ENCODE measurements at regions not wholly inside any gene's neighbourhood (a gene's known extent, or its start where the extent isn't known, plus 50 kb on each side); places are given as distances from the start of the nearest gene placed in this dataset.
"Not testable (repeated sequence)": the region's sequence is repeated elsewhere in the genome, so short reads cannot be mapped to it uniquely, and the experiment has no call there.

DNA sequence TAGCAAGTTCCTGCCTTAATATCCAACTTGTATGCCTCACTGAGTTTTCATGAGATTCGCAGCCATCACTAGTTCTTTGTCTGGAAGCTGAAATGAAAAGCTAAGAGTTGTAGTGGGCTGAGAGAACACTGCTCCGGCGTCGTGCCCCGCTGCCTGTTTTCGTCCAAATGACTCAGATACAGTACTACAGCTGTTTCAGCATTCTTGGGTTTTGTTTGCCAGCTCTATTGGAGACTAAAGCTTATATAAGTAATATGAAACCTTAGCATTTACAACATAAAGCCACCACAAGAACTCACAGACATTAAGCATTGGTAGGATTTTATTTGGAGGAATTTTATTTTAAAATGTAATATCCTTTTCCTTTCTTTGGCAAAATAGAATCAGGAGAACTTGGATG lies 299.7 kb downstream of the DLEU7 start:
- TF ChIP-seq, protein P1, sequence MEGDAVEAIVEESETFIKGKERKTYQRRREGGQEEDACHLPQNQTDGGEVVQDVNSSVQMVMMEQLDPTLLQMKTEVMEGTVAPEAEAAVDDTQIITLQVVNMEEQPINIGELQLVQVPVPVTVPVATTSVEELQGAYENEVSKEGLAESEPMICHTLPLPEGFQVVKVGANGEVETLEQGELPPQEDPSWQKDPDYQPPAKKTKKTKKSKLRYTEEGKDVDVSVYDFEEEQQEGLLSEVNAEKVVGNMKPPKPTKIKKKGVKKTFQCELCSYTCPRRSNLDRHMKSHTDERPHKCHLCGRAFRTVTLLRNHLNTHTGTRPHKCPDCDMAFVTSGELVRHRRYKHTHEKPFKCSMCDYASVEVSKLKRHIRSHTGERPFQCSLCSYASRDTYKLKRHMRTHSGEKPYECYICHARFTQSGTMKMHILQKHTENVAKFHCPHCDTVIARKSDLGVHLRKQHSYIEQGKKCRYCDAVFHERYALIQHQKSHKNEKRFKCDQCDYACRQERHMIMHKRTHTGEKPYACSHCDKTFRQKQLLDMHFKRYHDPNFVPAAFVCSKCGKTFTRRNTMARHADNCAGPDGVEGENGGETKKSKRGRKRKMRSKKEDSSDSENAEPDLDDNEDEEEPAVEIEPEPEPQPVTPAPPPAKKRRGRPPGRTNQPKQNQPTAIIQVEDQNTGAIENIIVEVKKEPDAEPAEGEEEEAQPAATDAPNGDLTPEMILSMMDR (IDR thresholded peaks at IDR 0.05), result no peak
- no peak for DNase-seq
- Mint-ChIP-seq H3K4me1 (no peaks in the 10 kb centered on the region), H3K27ac (no peak overlapping the region), H3K4me3 (no peak overlapping the region), H3K9me3 (peaks cover 0 to 2% of the 10 kb centered on the region in 2 donors), H3K27me3 (ENCODE audit: low read depth in 2 of 2) (peaks cover 0 to 2% of the 10 kb centered on the region in 2 donors), H3K36me3 (peaks cover 5% of the 10 kb centered on the region)
- no peak for ATAC-seq
- Histone ChIP-seq H3K27me3 (ENCODE audit: control insufficient read depth, insufficient read depth, low read length) (no peaks in the 10 kb centered on the region), H3K4me1 (ENCODE audit: control insufficient read depth, insufficient read depth, low read length) (no peaks in the 10 kb centered on the region), H3K4me3 (ENCODE audit: low read length) (no peak overlapping the region), H3K27ac (ENCODE audit: low read length) (no peak overlapping the region), H3K9me3 (ENCODE audit: control insufficient read depth, insufficient read depth, low read length) (no peaks in the 10 kb centered on the region), H3K36me3 (ENCODE audit: control insufficient read depth, insufficient read depth, low read length) (no peaks in the 10 kb centered on the region)
- whole genome bisulfite sequencing (ENCODE audit: insufficient coverage), result 100% methylated on average over 5 of the region's 6 CpGs
- intact Hi-C loops (cut with micrococcal nuclease), result no loop called here

DNA sequence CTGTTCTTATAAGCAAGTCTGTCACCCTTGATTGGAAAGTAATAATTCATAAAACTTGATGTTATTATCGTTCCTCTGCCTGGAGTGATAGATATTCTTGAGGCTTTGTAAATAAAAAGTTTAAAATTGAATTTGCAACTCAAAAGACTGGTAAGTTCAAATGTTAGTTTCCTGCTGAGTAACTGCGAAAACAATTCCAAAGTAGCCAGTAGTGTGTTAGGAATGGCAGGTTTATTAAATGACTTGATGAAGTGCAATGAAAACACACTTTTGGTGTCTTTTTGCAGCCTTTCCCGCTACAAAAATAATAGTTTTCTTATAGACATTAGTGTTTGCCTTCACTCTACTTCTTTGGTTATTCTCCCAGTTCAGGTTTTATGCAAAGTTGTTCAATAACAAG lies 299.3 kb downstream of the DLEU7 start:
- Mint-ChIP-seq H3K27ac (no peak overlapping the region), H3K36me3 (peaks cover 1% of the 10 kb centered on the region), H3K27me3 (ENCODE audit: low read depth in 2 of 2) (peaks cover 0 to 2% of the 10 kb centered on the region in 2 donors), H3K4me3 (no peak overlapping the region), H3K9me3 (no peaks in the 10 kb centered on the region), H3K4me1 (no peaks in the 10 kb centered on the region)
- intact Hi-C loops (cut with micrococcal nuclease), result no loop called here
- Histone ChIP-seq H3K9me3 (ENCODE audit: control insufficient read depth, insufficient read depth, low read length) (no peaks in the 10 kb centered on the region), H3K36me3 (ENCODE audit: control insufficient read depth, insufficient read depth, low read length) (no peaks in the 10 kb centered on the region), H3K4me3 (ENCODE audit: low read length) (no peak overlapping the region), H3K27ac (ENCODE audit: low read length) (no peak overlapping the region), H3K27me3 (ENCODE audit: control insufficient read depth, insufficient read depth, low read length) (no peaks in the 10 kb centered on the region), H3K4me1 (ENCODE audit: control insufficient read depth, insufficient read depth, low read length) (no peaks in the 10 kb centered on the region)
- ATAC-seq (no peak), DNase-seq (no peak)
- WGBS (ENCODE audit: insufficient coverage), result 97% methylated on average over 2 of the region's 3 CpGs
- TF ChIP-seq, protein P1 (IDR thresholded peaks at IDR 0.05), result no peak

DNA sequence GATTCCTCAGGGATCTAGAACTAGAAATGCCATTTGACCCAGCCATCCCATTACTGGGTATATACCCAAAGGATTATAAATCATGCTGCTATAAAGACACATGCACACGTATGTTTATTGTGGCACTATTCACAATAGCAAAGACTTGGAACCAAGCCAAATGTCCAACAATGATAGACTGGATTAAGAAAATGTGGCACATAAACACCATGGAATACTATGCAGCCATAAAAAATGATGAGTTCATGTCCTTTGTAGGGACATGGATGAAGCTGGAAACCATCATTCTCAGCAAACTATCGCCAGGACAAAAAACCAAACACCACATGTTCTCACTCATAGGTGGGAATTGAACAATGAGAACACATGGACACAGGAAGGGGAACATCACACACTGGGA lies 296.3 kb downstream of the DLEU7 start:
- H3K4me1 Mint-ChIP-seq; H3K4me3 ChIP-seq (ENCODE audit: low read length); DNase-seq; H3K27me3 Mint-ChIP-seq (ENCODE audit: low read depth in 2 of 2); H3K36me3 ChIP-seq (ENCODE audit: control insufficient read depth, insufficient read depth, low read length); ATAC-seq; H3K9me3 ChIP-seq (ENCODE audit: control insufficient read depth, insufficient read depth, low read length); H3K27ac ChIP-seq (ENCODE audit: low read length); H3K27me3 ChIP-seq (ENCODE audit: control insufficient read depth, insufficient read depth, low read length); H3K27ac Mint-ChIP-seq; H3K4me3 Mint-ChIP-seq; H3K4me1 ChIP-seq (ENCODE audit: control insufficient read depth, insufficient read depth, low read length); H3K36me3 Mint-ChIP-seq; H3K9me3 Mint-ChIP-seq; intact Hi-C loops (cut with micrococcal nuclease): not testable (repeated sequence)
- no CpG with 5 or more reads among the region's 2 CpGs for WGBS (ENCODE audit: insufficient coverage)

DNA sequence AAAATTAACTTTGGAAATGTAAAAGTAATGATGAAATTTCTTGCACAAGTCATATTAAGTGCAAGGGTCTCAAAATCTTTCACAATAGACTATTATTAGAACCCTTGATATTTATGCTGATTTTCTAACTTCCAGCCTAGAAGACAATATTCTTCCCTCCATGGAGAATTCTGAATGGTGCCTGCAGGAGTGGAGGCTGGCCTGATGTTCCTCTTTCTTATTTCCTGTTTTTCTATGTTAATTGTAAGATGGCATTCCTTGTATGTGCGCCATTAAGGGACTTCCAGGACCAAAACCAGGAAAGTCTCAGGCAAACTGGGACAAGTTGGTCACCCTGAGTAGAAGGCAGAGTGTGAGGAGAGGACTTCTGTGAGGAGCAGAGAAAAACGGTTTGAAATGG lies 294.9 kb downstream of the DLEU7 start:
- no peaks in the 10 kb centered on the region for H3K9me3 Mint-ChIP-seq
- no peaks in the 10 kb centered on the region for H3K36me3 Mint-ChIP-seq
- TF ChIP-seq, protein P1 (IDR thresholded peaks at IDR 0.05), result no peak
- 98% methylated on average over 2 of the region's 2 CpGs for WGBS (ENCODE audit: insufficient coverage)
- Histone ChIP-seq H3K27ac (ENCODE audit: low read length) (no peak overlapping the region), H3K9me3 (ENCODE audit: control insufficient read depth, insufficient read depth, low read length) (no peaks in the 10 kb centered on the region), H3K27me3 (ENCODE audit: control insufficient read depth, insufficient read depth, low read length) (no peaks in the 10 kb centered on the region), H3K4me3 (ENCODE audit: low read length) (no peak overlapping the region), H3K36me3 (ENCODE audit: control insufficient read depth, insufficient read depth, low read length) (no peaks in the 10 kb centered on the region), H3K4me1 (ENCODE audit: control insufficient read depth, insufficient read depth, low read length) (no peaks in the 10 kb centered on the region)
- H3K4me1 Mint-ChIP-seq, result no peaks in the 10 kb centered on the region
- ATAC-seq (no peak), DNase-seq (no peak)
- intact Hi-C loops (cut with micrococcal nuclease), result no loop called here
- no peak overlapping the region for H3K27ac Mint-ChIP-seq
- no peak overlapping the region for H3K4me3 Mint-ChIP-seq
- peaks cover 2 to 3% of the 10 kb centered on the region in 2 donors for H3K27me3 Mint-ChIP-seq (ENCODE audit: low read depth in 2 of 2)
